ENCODE measurements at regions not wholly inside any gene's neighbourhood (a gene's known extent, or its start where the extent isn't known, plus 50 kb on each side); places are given as distances from the start of the nearest gene placed in this dataset.
"Not testable (repeated sequence)": the region's sequence is repeated elsewhere in the genome, so short reads cannot be mapped to it uniquely, and the experiment has no call there.

DNA sequence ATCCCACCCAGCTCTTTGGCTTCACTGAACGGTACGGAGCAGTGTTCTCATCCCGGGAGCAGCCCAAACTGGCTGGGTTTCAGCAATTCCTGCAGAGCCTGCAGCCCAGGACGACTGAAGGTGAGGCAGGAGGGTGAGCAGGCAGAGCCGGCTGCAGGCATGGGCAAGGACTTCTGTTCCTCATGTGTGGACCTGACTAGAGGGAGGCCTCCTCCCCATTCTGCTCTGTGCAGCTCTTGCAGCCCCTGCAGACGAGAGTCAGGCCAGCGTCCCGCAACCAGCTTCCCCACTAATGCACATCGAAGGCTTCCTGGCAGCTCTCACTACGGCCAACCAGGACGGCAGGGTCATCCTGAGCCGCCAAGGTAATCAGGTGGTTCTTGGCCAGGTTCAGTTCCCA, 97.8 kb upstream of the PZP start:
- DNase-seq = not testable (repeated sequence)

DNA sequence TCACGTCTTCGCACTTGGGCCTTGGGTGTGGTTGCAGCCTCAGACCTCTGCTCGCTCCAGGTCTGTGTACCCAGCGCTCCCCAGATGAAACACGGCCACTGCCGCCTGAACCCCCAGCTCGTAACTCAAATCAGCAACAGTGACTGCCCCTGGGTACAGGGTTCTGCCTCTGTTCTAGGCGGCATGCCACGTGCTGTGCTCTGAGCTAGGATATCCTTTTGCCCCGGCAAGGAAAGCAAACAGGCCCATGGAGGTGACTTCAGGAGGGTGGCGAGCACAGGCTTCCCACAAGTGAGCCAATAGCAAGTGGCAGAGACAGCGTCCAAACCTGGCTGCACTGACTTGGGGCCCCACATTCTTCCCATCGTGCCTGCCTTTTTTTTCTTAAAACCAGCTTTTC, 96.3 kb upstream of the PZP start:
- DNase-seq = not testable (repeated sequence)

DNA sequence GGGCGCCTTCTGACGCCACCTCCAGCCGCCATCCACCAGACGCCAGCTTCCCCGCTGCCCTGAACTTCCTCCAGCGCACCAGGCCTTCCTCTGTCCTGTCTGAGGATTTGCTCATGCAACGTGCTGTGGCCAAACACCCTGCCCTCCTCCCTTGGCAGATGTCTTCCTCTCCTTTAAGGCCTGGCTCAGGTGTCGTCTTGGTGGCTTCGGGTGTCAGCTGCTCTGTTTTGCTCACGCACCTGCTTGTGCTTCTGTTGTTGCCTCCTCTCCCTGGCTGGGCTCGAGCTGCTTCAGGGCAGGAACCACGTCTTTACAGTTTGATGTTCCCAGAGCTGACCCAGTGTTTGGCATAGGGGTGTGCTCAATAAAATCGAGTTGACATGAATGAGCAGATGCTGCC, 87.7 kb upstream of the PZP start:
- DNase-seq = not testable (repeated sequence)

- DNase-seq = not testable (repeated sequence)
Observed at GRCh38 chr12:9294072-9294620, 86.0 kb upstream of the PZP start.

DNA sequence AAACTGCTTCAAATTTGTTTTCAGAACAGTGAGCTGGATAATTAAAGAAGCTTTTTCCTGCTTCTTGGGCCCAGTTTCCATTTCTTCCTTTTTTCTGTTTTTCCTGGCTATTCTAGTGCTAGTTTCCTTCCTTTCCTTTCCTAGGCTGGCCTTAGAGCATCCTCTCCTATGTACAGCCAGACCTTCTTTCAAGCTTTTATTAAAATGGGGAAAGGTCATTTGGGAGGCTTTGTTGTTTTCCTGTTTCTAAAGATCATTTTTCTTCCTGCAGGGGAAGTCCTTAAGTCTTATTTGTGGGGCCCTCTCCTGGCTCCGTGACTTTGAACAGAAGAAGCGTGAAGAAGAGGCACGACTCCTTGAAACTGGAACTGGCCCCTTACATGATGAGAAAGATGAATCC, 85.2 kb upstream of the PZP start:
- DNase-seq = not testable (repeated sequence)

DNA sequence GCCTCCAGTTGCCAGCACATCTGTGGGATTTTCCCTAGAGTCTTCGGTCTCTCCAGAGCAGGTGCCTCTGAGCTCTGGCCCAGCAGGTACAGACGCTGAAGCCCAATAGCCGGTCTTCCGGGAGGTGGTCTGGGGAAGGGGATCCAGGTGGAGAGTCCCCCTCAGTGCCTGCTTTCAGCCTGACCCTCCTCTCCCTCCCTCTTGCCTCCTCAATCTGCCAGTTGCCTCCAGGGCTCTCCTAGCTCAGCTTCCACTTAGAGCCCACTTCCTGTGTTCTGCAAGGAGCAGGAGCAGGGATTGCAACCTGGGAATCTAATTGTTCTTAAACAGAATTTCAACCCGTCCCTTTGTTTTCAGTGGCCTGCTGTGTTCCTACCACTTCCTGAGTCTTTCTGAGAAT, 81.8 kb upstream of the PZP start:
- not testable (repeated sequence) for DNase-seq

DNA sequence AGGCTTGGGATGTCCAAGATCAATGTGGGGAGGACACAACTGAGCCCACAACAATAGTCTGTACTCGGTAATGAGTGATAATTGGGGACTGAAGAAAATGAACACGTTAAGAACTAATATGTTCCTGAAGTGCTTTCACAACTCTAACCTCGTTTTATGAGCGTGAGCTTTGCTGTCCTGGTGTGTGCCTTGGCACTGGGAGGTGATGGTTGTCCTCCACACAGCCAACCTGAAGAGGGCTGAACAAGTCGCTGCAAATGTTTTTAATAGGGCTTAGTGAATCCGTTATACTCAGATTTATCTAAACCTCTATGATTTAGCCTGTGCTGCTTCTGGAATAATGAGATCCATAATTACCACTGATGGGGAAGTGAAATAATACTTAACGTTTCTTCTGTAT, 76.5 kb upstream of the PZP start:
- not testable (repeated sequence) for DNase-seq

DNA sequence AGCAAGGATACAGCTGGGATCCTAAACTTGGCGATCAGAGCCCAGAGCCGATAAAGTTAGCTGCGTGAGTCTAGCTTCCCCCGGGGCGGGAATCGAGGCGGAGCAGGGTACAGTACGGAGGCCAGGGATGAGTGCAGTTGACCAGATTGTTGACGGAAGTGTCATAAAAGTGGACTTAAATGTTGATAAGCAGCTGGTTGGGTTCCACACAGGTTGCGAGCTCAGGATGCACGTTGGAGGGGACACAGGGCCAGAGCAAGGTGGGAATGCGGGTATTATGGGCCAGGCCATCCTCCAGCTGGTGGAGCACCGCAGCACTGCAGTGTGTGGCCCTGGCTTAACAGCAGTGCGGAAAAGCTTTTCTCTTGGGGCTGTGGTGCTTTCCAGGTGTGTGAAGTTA, 76.0 kb upstream of the PZP start:
- DNase-seq = peak; percentile 28

- DNase-seq = peak; percentile 84
Observed at GRCh38 chr12:9283346-9284095, 75.3 kb upstream of the PZP start.

GRCh38 chr12:9276990-9277389, 68.8 kb upstream of the PZP start:
- no peak for DNase-seq

GRCh38 chr12:9273276-9273675, 65.1 kb upstream of the PZP start:
- no peak for DNase-seq

- DNase-seq = no peak
Observed at GRCh38 chr12:9271875-9272274, 63.7 kb upstream of the PZP start.

- no peak for DNase-seq
Observed at GRCh38 chr12:9264546-9264945, 56.4 kb upstream of the PZP start.

DNA sequence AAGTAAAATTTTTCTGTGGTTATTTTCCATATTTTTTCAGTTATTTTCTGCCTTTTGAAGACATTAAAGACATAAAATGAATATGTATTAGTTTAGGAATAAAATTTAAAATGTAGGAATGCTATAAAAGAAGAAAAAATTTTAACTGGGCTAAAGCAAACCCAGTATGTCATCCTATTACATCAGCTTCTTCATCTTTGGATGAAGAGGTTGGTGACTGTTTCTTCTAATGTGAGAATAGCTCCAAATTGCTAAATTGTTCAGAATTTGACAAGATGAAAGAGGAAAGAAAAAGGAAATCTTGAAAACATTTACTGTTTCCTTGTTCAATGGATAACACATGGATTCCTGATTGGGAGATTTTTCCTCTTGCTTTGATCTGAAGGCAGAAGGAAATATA, 52.7 kb upstream of the PZP start:
- no peak for DNase-seq

- no peak for DNase-seq
Observed at GRCh38 chr12:9258676-9259075, 50.5 kb upstream of the PZP start.

Data from dermis blood vessel endothelial cell (primary cell).